ENCODE measurements at regions not wholly inside any gene's neighbourhood (a gene's known extent, or its start where the extent isn't known, plus 50 kb on each side); places are given as distances from the start of the nearest gene placed in this dataset.
"Not testable (repeated sequence)": the region's sequence is repeated elsewhere in the genome, so short reads cannot be mapped to it uniquely, and the experiment has no call there.

GRCh38 chr1:90236493-90236892, 241.6 kb downstream of the ZNF326 start:
- Histone ChIP-seq H3K27ac (no peak overlapping the region), H3K27me3 (no peaks in the 10 kb centered on the region), H3K9me3 (peaks cover 0 to 7% (median 0%) of the 10 kb centered on the region in 3 donors), H3K4me1 (no peaks in the 10 kb centered on the region), H3K4me3 (no peak overlapping the region), H3K36me3 (no peaks in the 10 kb centered on the region)
- ATAC-seq, result no peak
- TF ChIP-seq EP300 (IDR thresholded peaks at IDR 0.05), result no peak
- no peak for TF ChIP-seq POLR2AphosphoS5 (IDR thresholded peaks at IDR 0.05)
- TF ChIP-seq POLR2A (IDR thresholded peaks at IDR 0.05), result no peak
- TF ChIP-seq CTCF (IDR thresholded peaks at IDR 0.05), result no peak
- WGBS, 2 donors (ENCODE audit: low coverage in 1 of 2), result 100% methylated on average over 3 to 4 of the region's 6 CpGs

GRCh38 chr1:90223401-90223800, 228.5 kb downstream of the ZNF326 start:
- Histone ChIP-seq H3K27me3 (no peaks in the 10 kb centered on the region), H3K9me3 (peaks cover 0 to 26% (median 0%) of the 10 kb centered on the region in 3 donors), H3K27ac (no peak overlapping the region), H3K36me3 (no peaks in the 10 kb centered on the region), H3K4me1 (no peaks in the 10 kb centered on the region), H3K4me3 (no peak overlapping the region)
- no peak for TF ChIP-seq CTCF (IDR thresholded peaks at IDR 0.05)
- TF ChIP-seq EP300 (IDR thresholded peaks at IDR 0.05), result no peak
- no peak for TF ChIP-seq POLR2AphosphoS5 (IDR thresholded peaks at IDR 0.05)
- TF ChIP-seq POLR2A (IDR thresholded peaks at IDR 0.05), result no peak
- ATAC-seq, result no peak

- TF ChIP-seq CTCF (IDR thresholded peaks at IDR 0.05), result no peak
- TF ChIP-seq POLR2A (IDR thresholded peaks at IDR 0.05), result no peak
- no peak for TF ChIP-seq POLR2AphosphoS5 (IDR thresholded peaks at IDR 0.05)
- no peak overlapping the region for H3K27ac ChIP-seq
- no peaks in the 10 kb centered on the region for H3K36me3 ChIP-seq
- H3K27me3 ChIP-seq, result no peaks in the 10 kb centered on the region
- no peaks in the 10 kb centered on the region for H3K4me1 ChIP-seq
- no peak overlapping the region for H3K4me3 ChIP-seq
- no peak for ATAC-seq
- peaks cover 0 to 13% (median 0%) of the 10 kb centered on the region in 3 donors for H3K9me3 ChIP-seq
- 77 to 87% methylated on average over 5 of the region's 5 CpGs for WGBS, 2 donors (ENCODE audit: low coverage in 1 of 2)
Observed at GRCh38 chr1:90220941-90221693, 226.2 kb downstream of the ZNF326 start.

GRCh38 chr1:90220496-90220895, 225.6 kb downstream of the ZNF326 start:
- Histone ChIP-seq H3K4me1 (no peaks in the 10 kb centered on the region), H3K27me3 (no peaks in the 10 kb centered on the region), H3K4me3 (no peak overlapping the region), H3K27ac (no peak overlapping the region), H3K36me3 (no peaks in the 10 kb centered on the region), H3K9me3 (peaks cover 0 to 7% (median 0%) of the 10 kb centered on the region in 3 donors)
- 70 to 85% methylated on average over 3 of the region's 3 CpGs for WGBS, 2 donors (ENCODE audit: low coverage in 1 of 2)
- TF ChIP-seq POLR2A (IDR thresholded peaks at IDR 0.05), result no peak
- no peak for TF ChIP-seq EP300 (IDR thresholded peaks at IDR 0.05)
- no peak for TF ChIP-seq CTCF (IDR thresholded peaks at IDR 0.05)
- no peak for TF ChIP-seq POLR2AphosphoS5 (IDR thresholded peaks at IDR 0.05)
- ATAC-seq, result no peak

- WGBS, 2 donors (ENCODE audit: low coverage in 1 of 2), result 74 to 86% methylated on average over 11 to 12 of the region's 27 CpGs
Observed at GRCh38 chr1:90219166-90219871, 224.4 kb downstream of the ZNF326 start.

More at GRCh38 chr1:90219166-90219871, 224.4 kb downstream of the ZNF326 start:
- ATAC-seq, H3K4me3 ChIP-seq, H3K9me3 ChIP-seq, H3K27ac ChIP-seq, H3K4me1 ChIP-seq, H3K27me3 ChIP-seq, H3K36me3 ChIP-seq: not testable (repeated sequence)

Data from gastroesophageal sphincter (tissue), 4 donors.